Mucosa of stomach (tissue), 1 donor: ENCODE measurements at regions not wholly inside any gene's neighbourhood (a gene's known extent, or its start where the extent isn't known, plus 50 kb on each side); places are given as distances from the start of the nearest gene placed in this dataset.

Experiments
- H3K27me3 ChIP-seq: one replicate; pipeline ENCODE4 v1.7.0; 2013; ENCODE audit warnings: mild to moderate bottlenecking, low read length; ENCODE audit not compliant: control insufficient read depth, insufficient read depth
- H3K36me3 ChIP-seq: one replicate; pipeline ENCODE4 v1.7.0; 2013; ENCODE audit warnings: low read length; ENCODE audit not compliant: control insufficient read depth, insufficient read depth
- H3K4me1 ChIP-seq: one replicate; pipeline ENCODE4 v1.7.0; 2013; ENCODE audit warnings: mild to moderate bottlenecking, low read length; ENCODE audit not compliant: control insufficient read depth, insufficient read depth
- H3K4me3 ChIP-seq: one replicate; pipeline ENCODE4 v1.7.0; 2013; ENCODE audit warnings: low read length
- H3K9ac ChIP-seq: one replicate; pipeline ENCODE4 v1.7.0; 2013; ENCODE audit warnings: mild to moderate bottlenecking, low read length, moderate library complexity
- H3K9me3 ChIP-seq: one replicate; pipeline ENCODE4 v1.7.0; 2013; ENCODE audit warnings: mild to moderate bottlenecking, low read length, moderate library complexity; ENCODE audit not compliant: control insufficient read depth
- donor health status: Pancreatic carcinoma.

- H3K4me3 ChIP-seq = no peak overlapping the region
- no peak overlapping the region for H3K9ac ChIP-seq
- no peaks in the 10 kb centered on the region for H3K4me1 ChIP-seq
- peaks cover 5% of the 10 kb centered on the region for H3K27me3 ChIP-seq
- no peaks in the 10 kb centered on the region for H3K9me3 ChIP-seq
- no peaks in the 10 kb centered on the region for H3K36me3 ChIP-seq
These were observed 283.9 kb upstream of the SIX2 start for GRCh38 chr2:45293182-45293581.

GRCh38 chr2:45291296-45291701, 282.0 kb upstream of the SIX2 start:
- peaks cover 9% of the 10 kb centered on the region for H3K27me3 ChIP-seq
- no peaks in the 10 kb centered on the region for H3K4me1 ChIP-seq
- no peaks in the 10 kb centered on the region for H3K36me3 ChIP-seq

GRCh38 chr2:45289997-45290709, 280.9 kb upstream of the SIX2 start:
- Histone ChIP-seq H3K36me3 (no peaks in the 10 kb centered on the region), H3K9me3 (no peaks in the 10 kb centered on the region), H3K9ac (no peak overlapping the region), H3K4me3 (no peak overlapping the region), H3K4me1 (no peaks in the 10 kb centered on the region), H3K27me3 (peaks cover 9% of the 10 kb centered on the region)

More at GRCh38 chr2:45291296-45291701, 282.0 kb upstream of the SIX2 start:
- H3K9ac ChIP-seq = no peak overlapping the region
- H3K4me3 ChIP-seq = no peak overlapping the region
- H3K9me3 ChIP-seq = no peaks in the 10 kb centered on the region

- Histone ChIP-seq H3K36me3 (no peaks in the 10 kb centered on the region), H3K27me3 (peaks cover 12% of the 10 kb centered on the region), H3K9ac (no peak overlapping the region), H3K4me1 (no peaks in the 10 kb centered on the region), H3K4me3 (no peak overlapping the region), H3K9me3 (no peaks in the 10 kb centered on the region)
These were observed 279.5 kb upstream of the SIX2 start for GRCh38 chr2:45288532-45289417.

- no peak overlapping the region for H3K9ac ChIP-seq
- no peaks in the 10 kb centered on the region for H3K9me3 ChIP-seq
- no peaks in the 10 kb centered on the region for H3K4me1 ChIP-seq
- H3K36me3 ChIP-seq = no peaks in the 10 kb centered on the region
- peaks cover 7% of the 10 kb centered on the region for H3K27me3 ChIP-seq
- no peak overlapping the region for H3K4me3 ChIP-seq
These were observed 277.8 kb upstream of the SIX2 start for GRCh38 chr2:45287045-45287444.

GRCh38 chr2:45285771-45286390, 276.6 kb upstream of the SIX2 start:
- Histone ChIP-seq H3K4me1 (no peaks in the 10 kb centered on the region), H3K4me3 (no peak overlapping the region), H3K27me3 (peaks cover 7% of the 10 kb centered on the region), H3K9ac (no peak overlapping the region), H3K36me3 (no peaks in the 10 kb centered on the region), H3K9me3 (no peaks in the 10 kb centered on the region)

GRCh38 chr2:45285311-45285710, 276.1 kb upstream of the SIX2 start:
- H3K4me3 ChIP-seq = no peak overlapping the region
- H3K9ac ChIP-seq = no peak overlapping the region
- no peaks in the 10 kb centered on the region for H3K9me3 ChIP-seq
- H3K4me1 ChIP-seq = no peaks in the 10 kb centered on the region
- peaks cover 7% of the 10 kb centered on the region for H3K27me3 ChIP-seq
- no peaks in the 10 kb centered on the region for H3K36me3 ChIP-seq

- Histone ChIP-seq H3K27me3 (peaks cover 7% of the 10 kb centered on the region), H3K4me3 (no peak overlapping the region), H3K9ac (no peak overlapping the region), H3K9me3 (no peaks in the 10 kb centered on the region), H3K36me3 (no peaks in the 10 kb centered on the region), H3K4me1 (no peaks in the 10 kb centered on the region)
These were observed 275.4 kb upstream of the SIX2 start for GRCh38 chr2:45284621-45284995.

GRCh38 chr2:45283764-45284620, 274.7 kb upstream of the SIX2 start:
- no peaks in the 10 kb centered on the region for H3K36me3 ChIP-seq
- no peak overlapping the region for H3K4me3 ChIP-seq
- H3K9me3 ChIP-seq = no peaks in the 10 kb centered on the region
- no peaks in the 10 kb centered on the region for H3K4me1 ChIP-seq
- no peak overlapping the region for H3K9ac ChIP-seq
- H3K27me3 ChIP-seq = peaks cover 7% of the 10 kb centered on the region

GRCh38 chr2:45282646-45283045, 273.4 kb upstream of the SIX2 start:
- H3K4me1 ChIP-seq = peaks cover 4% of the 10 kb centered on the region
- H3K27me3 ChIP-seq = peaks cover 7% of the 10 kb centered on the region
- no peaks in the 10 kb centered on the region for H3K36me3 ChIP-seq
- no peak overlapping the region for H3K4me3 ChIP-seq
- no peak overlapping the region for H3K9ac ChIP-seq
- H3K9me3 ChIP-seq = no peaks in the 10 kb centered on the region

- H3K9ac ChIP-seq = no peak overlapping the region
- H3K4me1 ChIP-seq = peaks cover 4% of the 10 kb centered on the region
- no peak overlapping the region for H3K4me3 ChIP-seq
- H3K9me3 ChIP-seq = no peaks in the 10 kb centered on the region
- peaks cover 3% of the 10 kb centered on the region for H3K27me3 ChIP-seq
- no peaks in the 10 kb centered on the region for H3K36me3 ChIP-seq
These were observed 272.1 kb upstream of the SIX2 start for GRCh38 chr2:45281311-45281710.
